ENCODE measurements at regions not wholly inside any gene's neighbourhood (a gene's known extent, or its start where the extent isn't known, plus 50 kb on each side); places are given as distances from the start of the nearest gene placed in this dataset.
"Not testable (repeated sequence)": the region's sequence is repeated elsewhere in the genome, so short reads cannot be mapped to it uniquely, and the experiment has no call there.

DNA sequence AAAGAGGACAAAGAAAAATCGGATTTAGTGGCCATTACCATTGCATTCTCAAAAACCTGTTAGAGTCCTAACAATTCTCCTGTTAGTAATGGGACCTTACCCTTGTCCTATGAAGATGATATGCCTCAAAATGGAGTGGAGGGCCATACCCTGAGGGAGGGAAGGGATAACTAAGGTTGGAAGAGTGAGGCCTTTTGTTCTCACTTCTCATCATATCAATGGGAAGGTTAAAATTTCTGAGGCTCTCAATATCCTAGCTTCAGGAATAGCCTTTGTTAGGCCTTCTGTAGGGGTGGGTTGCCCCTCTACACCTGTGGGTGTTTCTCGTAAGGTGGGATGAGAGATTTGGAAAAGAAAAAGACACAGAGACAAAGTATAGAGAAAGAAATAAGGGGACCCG lies 109.4 kb upstream of the SGIP1 start:
- DNase-seq (ENCODE audit: low spot score): not testable (repeated sequence)

DNA sequence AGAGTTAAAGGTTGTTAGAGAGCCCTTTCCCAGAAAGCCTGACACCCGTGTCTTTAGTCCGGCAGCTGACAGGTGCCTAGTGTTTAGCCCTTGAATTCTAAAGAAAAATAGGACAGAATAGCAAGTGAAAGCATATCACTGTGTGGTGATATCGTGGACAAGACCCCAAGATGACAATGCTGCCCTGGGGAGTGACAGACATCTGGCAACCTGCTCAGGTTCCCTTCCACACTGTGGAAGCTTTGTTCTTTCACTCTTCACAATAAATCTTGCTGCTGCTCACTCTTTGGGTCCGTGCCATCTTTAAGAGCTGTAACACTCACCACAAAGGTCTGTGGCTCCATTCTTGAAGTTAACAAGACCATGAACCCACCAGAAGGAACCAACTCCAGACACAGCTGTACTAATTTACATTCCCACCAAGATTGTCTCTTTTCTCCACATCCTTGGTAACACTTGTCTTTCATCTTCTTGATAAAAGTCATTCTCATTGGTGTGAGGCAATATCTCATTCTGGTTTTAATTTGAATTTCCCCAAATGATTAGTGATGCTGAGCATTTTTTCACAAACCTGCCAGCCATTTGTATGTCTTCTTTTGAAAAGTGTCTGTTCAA lies 107.6 kb upstream of the SGIP1 start:
- DNase-seq (ENCODE audit: low spot score): no peak

DNA sequence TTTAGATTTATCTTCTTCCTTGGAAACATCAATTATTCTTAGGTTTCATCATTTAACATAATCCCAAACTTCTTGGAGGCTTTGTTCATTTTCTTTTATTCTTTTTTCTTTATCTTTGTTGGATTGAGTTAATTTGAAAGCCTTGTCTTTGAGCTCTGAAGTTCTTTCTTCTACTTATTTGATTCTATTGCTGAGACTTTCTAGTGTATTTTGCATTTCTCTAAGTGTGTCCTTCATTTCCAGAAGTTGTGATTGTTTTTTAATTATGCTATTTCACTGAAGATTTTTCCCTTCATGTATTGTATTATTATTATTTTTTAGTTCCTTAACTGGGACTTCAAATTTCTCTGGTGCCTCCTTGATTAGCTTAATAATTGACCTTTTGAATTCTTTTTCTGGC lies 103.1 kb upstream of the SGIP1 start:
- DNase-seq (ENCODE audit: low spot score): not testable (repeated sequence)

DNA sequence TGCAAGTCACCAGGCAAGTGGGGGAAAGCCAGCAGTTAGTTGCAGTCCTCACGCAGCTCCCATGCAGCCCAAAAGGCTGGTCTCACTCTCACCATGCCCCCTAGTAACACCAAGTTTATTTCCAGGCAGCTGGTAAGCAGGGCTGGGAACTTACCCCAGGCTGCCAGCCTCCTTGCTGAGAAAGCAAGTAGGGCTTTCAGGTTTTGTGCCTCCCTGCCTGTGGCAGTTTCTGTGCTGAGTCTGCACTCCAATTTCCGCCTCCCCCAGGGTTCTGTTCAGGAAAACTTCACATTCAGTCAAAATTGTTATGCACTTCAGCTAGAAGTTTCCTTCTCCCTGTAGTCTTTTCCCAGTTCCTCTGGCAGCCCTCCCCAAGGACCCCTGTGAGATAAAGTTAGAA lies 102.0 kb upstream of the SGIP1 start:
- no peak for DNase-seq (ENCODE audit: low spot score)

DNA sequence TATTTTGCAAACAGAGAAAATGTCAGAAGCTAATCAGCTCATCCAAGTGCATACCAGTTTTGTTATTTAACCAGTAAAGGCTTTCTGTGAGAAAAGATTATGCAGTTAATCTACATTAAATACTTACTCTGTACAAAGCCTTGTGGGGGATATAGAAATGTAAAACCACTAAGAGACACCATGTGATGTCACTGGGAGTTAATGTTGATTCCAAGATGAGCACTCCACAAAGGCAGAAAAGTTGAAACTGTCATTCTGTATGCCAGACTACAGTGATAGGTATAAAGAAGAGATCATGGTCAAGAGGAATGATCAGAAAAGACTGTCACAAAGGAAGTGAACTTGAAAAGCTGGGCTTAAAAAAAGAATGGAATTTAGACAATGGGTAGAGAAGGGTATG lies 100.3 kb upstream of the SGIP1 start:
- no peak for DNase-seq (ENCODE audit: low spot score)

DNA sequence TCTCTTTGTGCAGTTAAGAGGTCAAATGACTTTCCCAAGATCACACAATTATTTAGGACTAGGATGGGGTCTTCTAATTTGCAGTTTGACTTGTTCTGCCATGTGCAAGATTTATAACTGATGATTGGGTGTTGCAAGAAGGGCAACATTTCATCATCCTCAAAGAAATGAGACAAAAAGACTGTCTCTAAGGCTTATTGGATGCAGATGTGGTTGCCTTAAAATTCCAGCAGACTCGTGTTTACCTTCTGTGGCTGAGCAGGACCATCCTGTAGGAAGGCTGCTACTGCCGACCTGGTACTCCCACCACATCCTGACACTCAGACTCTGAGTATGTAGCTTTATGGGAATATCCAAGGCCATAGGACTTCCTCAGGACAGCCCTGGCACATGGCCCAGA lies 99.9 kb upstream of the SGIP1 start:
- DNase-seq (ENCODE audit: low spot score): no peak

DNA sequence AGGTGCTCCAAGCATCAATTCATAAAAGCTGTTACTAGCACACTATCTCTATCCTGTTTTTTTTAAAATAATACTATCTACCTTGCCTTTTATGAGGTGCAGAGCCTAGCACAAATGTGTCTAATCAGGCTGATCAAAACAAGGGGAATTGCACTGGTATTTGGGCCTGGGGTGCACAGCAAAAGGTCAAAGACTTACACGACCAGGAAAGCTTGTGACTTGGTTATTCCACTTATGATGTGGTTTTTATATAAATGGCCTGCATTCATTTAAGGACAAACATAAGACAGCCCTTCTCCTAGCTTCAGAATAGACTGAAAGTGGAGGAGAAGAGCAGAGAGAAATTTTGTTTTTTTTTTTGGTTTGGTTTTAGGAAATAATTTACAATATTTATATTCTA lies 98.4 kb upstream of the SGIP1 start:
- no peak for DNase-seq (ENCODE audit: low spot score)

DNA sequence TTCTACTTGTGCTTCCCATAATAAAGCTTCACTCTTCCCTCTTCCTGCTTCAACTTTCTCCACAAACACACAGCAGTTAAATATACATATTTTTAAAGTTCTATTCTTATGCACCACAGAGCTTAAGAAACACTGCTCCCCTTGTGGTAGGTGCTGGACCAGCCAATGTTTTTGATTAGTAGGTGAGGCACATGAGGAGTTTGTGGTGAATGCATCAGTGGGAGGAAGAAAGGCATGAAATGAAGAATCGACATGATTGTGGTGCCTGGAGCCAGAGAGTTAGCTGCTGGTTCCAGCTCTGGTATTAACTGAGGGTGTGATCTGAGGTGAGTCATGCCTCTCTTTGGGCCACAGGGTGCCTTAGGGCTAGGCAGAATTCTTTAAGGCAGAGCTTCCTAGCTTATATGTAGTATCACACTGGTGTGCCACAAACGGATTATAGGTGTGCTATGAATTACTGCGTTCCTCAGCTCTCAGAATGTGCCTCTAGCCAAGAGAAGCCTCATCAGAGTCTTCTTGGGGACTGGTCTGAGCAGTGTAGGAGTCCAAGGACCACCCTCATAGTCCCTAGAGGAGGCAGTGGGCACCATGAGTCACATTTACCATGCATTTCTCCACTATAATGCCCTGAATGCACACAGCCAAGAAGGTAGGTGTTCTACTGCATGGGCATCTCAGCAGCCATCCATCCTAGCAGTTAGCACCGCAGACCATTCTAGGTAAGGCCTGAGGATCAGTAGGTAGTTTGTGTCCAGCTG lies 97.4 kb upstream of the SGIP1 start:
- DNase-seq (ENCODE audit: low spot score): no peak

DNA sequence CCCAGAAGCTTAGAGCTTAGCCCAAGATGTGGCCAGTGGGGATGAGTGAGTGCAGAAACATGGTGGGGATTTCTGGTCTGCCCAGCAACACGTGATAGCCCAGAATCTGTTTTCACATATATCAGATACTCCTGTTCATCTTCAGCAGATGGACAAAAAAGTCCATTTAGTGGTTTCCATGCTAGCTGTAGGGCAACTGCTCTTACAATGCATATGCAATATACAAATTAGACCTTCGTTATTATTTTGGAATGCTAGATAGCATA lies 96.9 kb upstream of the SGIP1 start:
- DNase-seq (ENCODE audit: low spot score): no peak

DNA sequence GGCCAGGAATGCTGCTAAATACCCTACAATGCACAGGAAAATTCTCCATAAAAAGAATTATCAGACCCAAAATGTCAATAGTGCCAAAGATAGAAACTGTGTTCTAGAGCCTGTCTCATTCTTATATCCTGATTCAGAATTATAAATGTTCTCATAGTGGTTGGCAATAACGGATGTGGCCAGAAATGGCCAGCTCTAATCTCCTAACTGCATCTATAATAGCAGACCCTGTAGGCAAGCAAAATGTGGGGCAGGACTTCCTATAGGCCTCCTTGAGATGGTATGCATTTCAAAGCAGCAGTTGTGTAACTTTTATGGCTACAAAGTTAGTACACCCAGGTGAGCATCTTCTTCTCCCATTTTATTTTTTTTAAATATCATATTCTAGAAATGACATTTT lies 95.9 kb upstream of the SGIP1 start:
- DNase-seq (ENCODE audit: low spot score): no peak

DNA sequence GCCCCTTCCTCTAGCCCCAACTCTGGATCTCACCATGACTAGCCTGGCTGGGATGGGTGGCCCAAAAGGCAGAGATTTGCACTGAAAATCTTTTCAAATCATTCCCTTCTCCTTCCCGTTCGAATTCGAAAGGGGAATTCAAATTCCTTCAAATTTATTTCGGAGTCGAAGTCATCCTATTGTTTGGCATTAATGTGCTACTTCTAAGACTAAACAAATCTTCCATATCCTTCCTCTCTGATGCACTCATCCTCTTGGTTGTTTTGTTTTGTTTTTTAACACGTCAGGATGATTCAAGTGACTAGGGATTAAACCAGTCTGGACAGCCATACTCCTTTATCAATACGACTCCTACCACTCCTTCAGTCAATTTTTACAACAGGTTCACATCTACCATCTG lies 95.5 kb upstream of the SGIP1 start:
- no peak for DNase-seq (ENCODE audit: low spot score)

DNA sequence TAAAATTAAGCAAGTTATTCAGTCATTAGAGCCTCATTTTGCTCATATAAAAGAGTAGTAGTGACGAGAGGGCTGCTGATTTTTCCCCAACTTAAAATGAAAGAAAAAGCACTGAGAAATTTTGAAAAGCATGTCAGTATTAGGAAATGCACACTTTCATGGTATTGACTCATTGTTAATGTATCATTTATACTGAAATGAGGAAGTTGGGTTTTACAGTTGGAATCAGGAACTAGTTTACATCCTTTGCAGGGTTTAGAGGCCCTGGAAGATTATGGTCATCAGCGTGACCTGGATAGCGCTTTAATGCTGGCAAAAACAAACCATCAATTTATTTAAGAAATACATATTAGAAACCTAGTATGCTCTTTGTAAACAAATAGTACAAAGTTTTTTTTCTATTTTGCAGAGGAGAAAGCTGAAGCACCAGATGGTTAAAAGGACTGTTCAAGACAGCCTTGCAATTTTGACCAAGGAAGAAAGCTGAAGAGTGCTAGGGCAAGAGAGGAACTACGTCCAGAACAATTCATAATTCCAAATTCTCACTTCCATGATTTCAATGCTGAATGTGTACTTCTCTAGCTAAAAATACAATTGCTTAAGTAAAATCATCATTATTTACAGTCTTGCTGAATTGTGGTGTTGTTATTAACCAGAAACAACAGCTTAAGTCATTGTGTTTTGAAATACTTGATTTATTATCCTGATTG lies 94.8 kb upstream of the SGIP1 start:
- DNase-seq (ENCODE audit: low spot score): no peak

DNA sequence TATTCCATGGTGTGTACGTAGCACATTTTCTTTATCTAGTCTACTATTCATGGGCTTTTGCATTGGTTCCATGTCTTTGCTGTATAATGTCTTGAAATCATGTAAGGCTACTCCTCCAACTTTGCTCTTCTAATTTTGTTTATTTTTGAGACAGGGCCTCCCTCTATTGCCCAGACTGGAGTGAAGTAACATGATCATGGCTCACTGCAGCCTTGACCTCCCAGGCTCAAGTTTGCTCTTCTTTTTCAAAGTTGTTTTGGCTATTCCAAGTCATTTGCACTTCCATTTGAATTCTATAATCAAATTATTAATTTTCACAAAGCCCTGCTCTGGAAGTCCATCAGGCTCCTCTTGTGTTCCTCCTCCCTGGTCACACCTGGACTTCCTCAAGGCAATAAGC lies 90.2 kb upstream of the SGIP1 start:
- no peak for DNase-seq (ENCODE audit: low spot score)

DNA sequence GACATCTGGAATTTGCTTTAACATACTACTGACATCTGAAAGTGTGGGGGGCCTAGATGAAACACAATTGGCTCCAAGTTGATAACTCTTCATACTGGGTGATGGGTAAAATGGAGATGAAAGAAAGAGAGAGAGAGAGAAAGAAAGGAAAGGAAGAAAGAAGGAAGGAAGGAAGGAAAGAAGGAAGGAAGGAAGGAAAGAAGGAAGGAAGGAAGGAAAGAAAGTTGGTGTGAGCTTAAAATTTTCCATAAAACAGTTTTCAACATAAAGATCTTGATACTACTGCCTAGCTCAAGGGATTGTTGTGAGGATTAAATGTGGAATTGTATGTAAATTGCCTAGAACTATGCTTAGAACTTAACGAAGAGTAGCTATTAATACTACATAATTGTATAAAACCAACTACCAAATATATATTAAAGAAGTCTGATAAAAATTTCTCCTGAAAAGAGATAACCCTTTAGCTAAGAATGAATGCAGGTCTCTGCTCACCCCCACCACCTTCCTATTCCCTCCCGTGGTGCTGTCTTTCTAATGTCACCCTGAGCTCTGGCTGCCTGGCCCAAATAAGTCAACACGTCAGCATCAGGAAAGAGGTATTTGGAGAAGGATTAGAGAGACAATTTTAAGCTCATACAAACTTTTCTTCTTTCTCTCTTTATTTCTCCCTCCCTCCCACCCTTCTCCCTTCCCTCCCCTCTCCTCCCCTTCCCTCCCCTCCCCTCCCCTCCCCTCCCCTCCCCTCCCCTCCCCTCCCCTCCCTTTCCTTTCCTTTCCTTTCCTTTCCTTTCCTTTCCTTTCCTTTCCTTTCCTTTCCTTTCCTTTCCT lies 89.3 kb upstream of the SGIP1 start:
- DNase-seq (ENCODE audit: low spot score): no peak

DNA sequence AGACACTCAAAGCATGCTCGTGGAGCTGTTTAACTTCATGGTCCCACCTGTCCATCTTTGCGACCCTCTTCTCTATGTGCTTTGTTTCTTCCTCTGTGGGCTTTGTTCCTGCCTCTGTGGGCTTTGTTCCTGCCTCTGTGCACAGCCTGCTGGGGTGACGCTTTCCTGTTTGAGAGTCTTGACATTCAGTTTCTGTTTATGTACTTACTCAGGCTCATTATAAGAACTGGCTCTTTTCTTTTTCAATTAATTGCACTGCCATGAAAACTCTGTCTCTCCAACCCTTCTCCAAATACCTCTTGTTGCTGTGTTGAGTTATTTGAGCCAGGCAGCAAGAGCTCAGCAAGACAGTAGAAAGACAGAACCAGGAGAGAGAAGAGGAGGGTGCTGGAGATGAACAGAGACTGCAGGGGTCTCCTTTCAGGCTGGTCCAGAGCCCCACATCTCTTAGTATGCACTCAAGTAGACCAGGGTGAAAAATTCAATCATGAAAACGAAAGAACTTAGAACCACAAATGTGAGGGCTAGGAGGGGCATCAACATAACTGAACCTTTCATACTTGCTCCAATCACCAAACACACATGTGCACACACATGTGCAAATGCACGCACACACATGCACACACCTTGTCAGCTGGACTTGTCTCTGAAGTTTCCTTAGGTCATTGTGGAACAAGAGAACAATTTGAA lies 88.3 kb upstream of the SGIP1 start:
- no peak for DNase-seq (ENCODE audit: low spot score)

DNA sequence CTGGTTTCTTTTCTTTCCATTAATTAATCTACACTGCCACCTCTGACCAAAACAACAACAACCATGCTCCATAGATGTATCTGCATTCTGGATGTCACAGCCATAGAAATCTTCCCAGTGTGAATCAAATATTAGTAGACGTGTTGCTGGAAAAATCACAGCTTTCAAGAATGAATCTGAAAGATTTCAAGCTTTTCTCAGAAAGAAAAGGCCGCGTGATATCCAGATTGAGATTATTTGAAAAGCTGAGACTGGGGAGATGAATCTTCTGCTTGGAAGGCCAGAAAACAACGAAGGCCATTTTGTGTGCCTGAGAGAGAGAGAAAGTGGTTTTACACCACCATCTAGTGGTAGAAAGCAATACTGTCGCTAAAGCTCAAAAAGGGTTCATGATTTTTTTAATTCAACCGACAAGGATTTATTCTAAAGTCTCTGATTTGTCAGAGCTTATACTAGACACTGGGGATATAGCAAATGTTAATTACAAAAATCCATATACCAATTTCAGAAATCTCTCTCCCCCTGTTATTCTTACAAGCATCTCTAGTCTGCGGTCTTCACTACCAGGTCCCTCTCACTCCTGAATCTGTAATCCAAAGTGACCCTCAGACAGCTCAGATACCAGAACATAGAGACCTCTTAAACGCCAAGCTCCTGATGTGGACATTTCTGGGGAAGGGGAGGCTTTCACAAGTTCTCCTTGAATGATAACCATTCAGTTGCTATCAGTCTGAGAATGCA lies 87.5 kb upstream of the SGIP1 start:
- DNase-seq (ENCODE audit: low spot score): peak; percentile 64

DNA sequence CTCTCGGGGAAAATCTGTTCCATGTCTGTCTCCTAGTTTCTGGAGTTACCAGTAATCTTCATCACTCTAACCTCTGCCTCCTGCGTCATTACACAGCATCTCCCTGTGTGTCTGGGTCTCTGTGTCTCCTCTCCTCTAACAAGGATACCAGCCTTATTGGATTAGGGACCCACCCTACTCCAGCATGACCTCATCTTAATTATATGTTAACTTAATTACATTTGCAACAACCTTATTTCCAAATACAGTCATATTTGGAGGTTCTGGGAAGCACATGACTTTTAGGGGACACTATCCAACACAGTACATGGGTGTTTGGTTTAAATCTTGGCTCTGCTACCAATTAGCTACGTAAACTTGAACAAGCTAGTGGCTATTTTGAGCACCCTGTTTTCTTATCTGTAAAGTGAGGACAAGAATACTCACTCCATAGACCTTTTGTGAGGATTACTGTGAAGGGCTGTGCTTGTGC lies 83.9 kb upstream of the SGIP1 start:
- no peak for DNase-seq (ENCODE audit: low spot score)

DNA sequence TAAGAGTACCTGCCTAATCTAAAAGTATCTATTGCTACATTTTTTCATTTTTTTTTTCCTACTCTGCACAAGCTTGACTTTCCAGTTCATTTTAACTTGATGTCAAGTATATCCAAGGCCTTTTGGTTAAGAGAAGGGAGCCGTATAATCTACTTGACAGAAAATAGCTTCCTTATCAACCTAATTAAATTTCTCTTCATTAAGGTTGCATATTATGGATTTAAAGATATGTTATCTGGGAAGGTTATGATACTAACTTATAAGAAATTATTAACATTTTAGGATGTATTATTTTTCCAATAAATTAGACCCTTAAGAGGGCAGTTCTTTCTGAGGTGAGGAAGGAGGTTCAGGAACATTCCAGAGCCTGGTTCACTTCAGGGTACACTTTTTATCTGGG lies 83.1 kb upstream of the SGIP1 start:
- no peak for DNase-seq (ENCODE audit: low spot score)

DNA sequence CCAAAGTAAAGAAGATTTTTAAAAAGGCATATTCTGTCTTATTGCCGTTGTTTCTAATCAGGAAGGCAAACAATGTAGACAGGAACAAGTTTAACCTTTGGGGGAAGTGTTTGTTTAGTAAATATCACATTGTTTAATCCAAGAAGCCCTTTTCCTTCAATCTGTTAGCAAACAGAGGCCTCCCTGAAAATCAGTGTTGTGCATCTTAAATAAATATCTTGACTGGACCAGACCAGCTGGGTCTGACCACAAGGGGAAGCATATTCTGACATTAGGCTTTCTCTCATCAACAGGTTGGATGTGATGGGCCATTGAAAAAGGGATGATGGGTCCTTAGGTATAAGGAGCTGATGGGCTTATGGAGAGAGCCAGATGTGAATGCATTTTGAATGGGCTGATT lies 81.8 kb upstream of the SGIP1 start:
- no peak for DNase-seq (ENCODE audit: low spot score)

DNA sequence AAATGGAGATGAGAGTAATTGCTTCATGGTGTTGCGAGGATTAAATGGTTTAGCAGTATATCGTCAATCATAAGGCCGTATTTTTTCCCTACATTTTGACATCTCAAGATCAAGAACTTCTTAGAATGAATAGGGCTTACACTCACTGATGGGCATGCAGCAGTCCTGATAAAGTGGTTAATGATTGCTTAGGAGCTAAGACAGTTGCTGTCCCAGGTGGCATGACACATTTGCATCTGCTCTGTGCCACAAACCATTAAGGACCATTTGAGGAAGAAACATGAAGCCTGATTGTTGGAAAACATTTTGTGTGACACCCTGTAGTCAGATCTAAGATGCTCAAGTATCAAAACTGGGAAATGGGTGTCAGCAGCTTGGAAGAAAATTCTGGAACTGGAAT lies 81.0 kb upstream of the SGIP1 start:
- DNase-seq (ENCODE audit: low spot score): no peak

DNA sequence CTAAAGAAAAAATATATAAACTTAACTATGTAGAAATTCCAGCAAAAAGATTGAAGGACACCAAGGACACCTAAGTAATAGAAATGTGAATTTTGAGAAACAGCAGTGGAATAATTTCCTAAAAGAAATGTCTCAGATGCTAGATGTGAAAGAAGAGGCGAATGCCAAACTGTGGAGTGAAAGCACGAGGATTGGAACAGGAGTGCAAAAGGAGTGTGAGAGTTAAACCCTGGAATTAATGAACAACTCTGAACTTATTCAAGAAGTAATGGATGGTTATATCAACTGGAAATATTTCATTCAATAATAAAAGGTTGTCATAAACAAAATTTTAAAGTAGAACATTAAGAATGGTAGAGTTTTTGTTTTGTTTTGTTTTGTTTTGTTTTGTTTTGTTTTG lies 78.5 kb upstream of the SGIP1 start:
- DNase-seq (ENCODE audit: low spot score): no peak

Measured in HT-29 (cell line).